Keratinocyte (primary cell): ENCODE measurements at regions not wholly inside any gene's neighbourhood (a gene's known extent, or its start where the extent isn't known, plus 50 kb on each side); places are given as distances from the start of the nearest gene placed in this dataset.
A peak's percentile ranks its signal among the peaks of the same experiment; 100 is the strongest.

Experiments
- DNase-seq: peaks from one replicate; pipeline ENCODE4 v3.0.0-alpha.2; 2011; ENCODE audit warnings: low read depth, missing footprints, low spot score
- FAIRE-seq: peaks from 2 replicates; lab custom pipeline; 2011; peaks lifted over from hg19 to GRCh38; lab: Jason Lieb, UNC
- H2AFZ ChIP-seq: 2 replicates; pipeline ENCODE4 v1.6.0; 2012; ENCODE audit warnings: low read length, control low read depth, inconsistent platforms; ENCODE audit not compliant: control insufficient read depth
- H3K27ac ChIP-seq: 2 replicates; pipeline ENCODE4 v1.5.1; 2011; ENCODE audit warnings: low read length; ENCODE audit not compliant: control insufficient read depth, insufficient read depth
- H3K27me3 ChIP-seq: 3 replicates; pipeline ENCODE4 v1.6.0; 2011; ENCODE audit warnings: low read length; ENCODE audit not compliant: control insufficient read depth, insufficient read depth; ENCODE audit errors: extremely low read depth
- H3K36me3 ChIP-seq, 2 experiments: 2 replicates in 1 of 2; 3 replicates in 1 of 2; pipeline ENCODE4 v1.5.1; 2011; ENCODE audit warnings: low read length in 2 of 2, mild to moderate bottlenecking in 1 of 2; ENCODE audit not compliant: control insufficient read depth in 2 of 2, insufficient read depth in 2 of 2; ENCODE audit errors: extremely low read depth in 1 of 2
- H3K4me1 ChIP-seq: 3 replicates; pipeline ENCODE4 v1.5.1; 2011; ENCODE audit warnings: low read length; ENCODE audit not compliant: control insufficient read depth, insufficient read depth; ENCODE audit errors: extremely low read depth
- H3K4me2 ChIP-seq: 3 replicates; pipeline ENCODE4 v1.6.0; 2011; ENCODE audit warnings: low read depth, low read length; ENCODE audit not compliant: control insufficient read depth, insufficient read depth; ENCODE audit errors: extremely low read depth
- H3K4me3 ChIP-seq, 3 experiments: fragments of 200-600 bp in 1 of 3; sonication (generic) in 1 of 3; 2 replicates in 2 of 3; 3 replicates in 1 of 3; pipeline ENCODE4 v1.5.1; 2011 to 2016; ENCODE audit warnings: low read length in 3 of 3, mild to moderate bottlenecking in 3 of 3, control low read depth in 2 of 3, inconsistent platforms in 1 of 3, low read depth in 1 of 3, mixed read lengths in 1 of 3, mixed run types in 1 of 3, moderate library complexity in 1 of 3; ENCODE audit not compliant: control insufficient read depth in 2 of 3, insufficient read depth in 2 of 3; ENCODE audit errors: extremely low read depth in 1 of 3
- H3K79me2 ChIP-seq: 2 replicates; pipeline ENCODE4 v1.6.0; 2012; ENCODE audit warnings: low read length; ENCODE audit not compliant: control insufficient read depth, insufficient read depth
- H3K9ac ChIP-seq: 3 replicates; pipeline ENCODE4 v1.6.0; 2011; ENCODE audit warnings: low read length; ENCODE audit not compliant: control insufficient read depth, insufficient read depth; ENCODE audit errors: extremely low read depth
- H3K9me1 ChIP-seq: 3 replicates; pipeline ENCODE4 v1.6.0; 2011; ENCODE audit warnings: low read length; ENCODE audit not compliant: control insufficient read depth, insufficient read depth; ENCODE audit errors: extremely low read depth
- H3K9me3 ChIP-seq: 2 replicates; pipeline ENCODE4 v1.5.1; 2012; ENCODE audit warnings: low read depth, low read length; ENCODE audit not compliant: control insufficient read depth
- H4K20me1 ChIP-seq: 3 replicates; pipeline ENCODE4 v1.6.0; 2011; ENCODE audit warnings: low read length; ENCODE audit not compliant: control insufficient read depth, insufficient read depth; ENCODE audit errors: extremely low read depth
- EZH2 ChIP-seq: IDR thresholded peaks from one replicate; pipeline ENCODE4 v1.6.1; 2012; ENCODE audit warnings: inconsistent platforms, mild to moderate bottlenecking, low read length, moderate library complexity
- dilution Hi-C: fragments of 300-500 bp; cut with MboI; formaldehyde crosslinking; loops from one replicate; pipeline ENCODE4 v1.7.0; 2020; ENCODE audit warnings: low sequenced_read_pairs; ENCODE audit not compliant: extremely low pct_ligation_motif_present
- TF ChIP-seq, protein P1 (sequence below), 3 experiments: IDR thresholded peaks in 1 of 3; conservative IDR thresholded peaks in 1 of 3; optimal IDR thresholded peaks in 1 of 3; 2 replicates in 2 of 3; 3 replicates in 1 of 3; pipeline versions ENCODE3 to v1.5.1; 2011; ENCODE audit warnings: low read length in 3 of 3, mild to moderate bottlenecking in 3 of 3, moderate library complexity in 2 of 3, control low read depth in 1 of 3, inconsistent platforms in 1 of 3; ENCODE audit not compliant: insufficient read depth in 2 of 3; ENCODE audit errors: extremely low read depth in 1 of 3

DNA sequence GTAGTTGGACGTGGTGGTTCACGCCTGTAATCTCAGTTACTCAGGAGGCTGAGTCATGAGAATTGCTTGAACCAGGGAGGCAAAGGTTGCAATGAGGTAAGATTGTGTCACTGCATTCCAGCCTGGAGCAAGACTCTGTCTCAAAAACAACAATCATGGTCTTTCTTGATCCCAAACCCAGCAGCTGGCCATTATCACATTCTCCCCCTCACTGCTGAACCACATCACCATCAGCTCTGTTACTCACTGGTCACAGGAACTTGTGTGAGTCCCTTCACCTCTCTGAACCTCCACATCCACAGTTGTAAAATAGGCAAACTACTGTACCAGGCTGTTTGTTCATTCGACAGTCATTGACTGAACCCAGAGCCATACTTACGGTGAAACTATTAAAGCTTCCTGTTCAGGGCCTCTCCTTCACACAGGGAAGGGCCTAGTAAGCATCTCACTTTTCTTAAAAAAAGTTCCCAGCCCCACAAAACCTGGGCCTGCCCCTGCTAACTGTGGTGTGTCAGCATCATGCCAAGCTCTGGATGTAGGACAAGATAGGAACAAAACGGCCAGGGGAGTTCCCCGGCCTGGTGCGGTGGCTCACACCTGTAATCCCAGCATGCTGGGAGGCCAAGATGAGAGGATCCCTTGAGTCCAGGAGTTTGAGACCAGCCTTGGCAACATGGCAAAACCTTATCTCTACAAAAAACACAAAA lies 104.7 kb downstream of the COPRS start:
- no peaks in the 10 kb centered on the region for H3K79me2 ChIP-seq
- H3K4me2 ChIP-seq = no peak overlapping the region
- no peak overlapping the region for H3K4me3 ChIP-seq
- H3K9me1 ChIP-seq = no peaks in the 10 kb centered on the region
- H3K9ac ChIP-seq = no peak overlapping the region
- FAIRE-seq = peak; percentile 43
- peaks cover 5% of the 10 kb centered on the region for H3K4me1 ChIP-seq
- DNase-seq = peak; percentile 7
- dilution Hi-C loops = no loop called here
- H3K9me3 ChIP-seq = no peaks in the 10 kb centered on the region
- H4K20me1 ChIP-seq = no peaks in the 10 kb centered on the region
- H2AFZ ChIP-seq = no peak overlapping the region
- H3K36me3 ChIP-seq = no peaks in the 10 kb centered on the region
- H3K27ac ChIP-seq = peak overlapping the region; percentile 48
- H3K27me3 ChIP-seq = no peaks in the 10 kb centered on the region
- TF ChIP-seq, protein P1, sequence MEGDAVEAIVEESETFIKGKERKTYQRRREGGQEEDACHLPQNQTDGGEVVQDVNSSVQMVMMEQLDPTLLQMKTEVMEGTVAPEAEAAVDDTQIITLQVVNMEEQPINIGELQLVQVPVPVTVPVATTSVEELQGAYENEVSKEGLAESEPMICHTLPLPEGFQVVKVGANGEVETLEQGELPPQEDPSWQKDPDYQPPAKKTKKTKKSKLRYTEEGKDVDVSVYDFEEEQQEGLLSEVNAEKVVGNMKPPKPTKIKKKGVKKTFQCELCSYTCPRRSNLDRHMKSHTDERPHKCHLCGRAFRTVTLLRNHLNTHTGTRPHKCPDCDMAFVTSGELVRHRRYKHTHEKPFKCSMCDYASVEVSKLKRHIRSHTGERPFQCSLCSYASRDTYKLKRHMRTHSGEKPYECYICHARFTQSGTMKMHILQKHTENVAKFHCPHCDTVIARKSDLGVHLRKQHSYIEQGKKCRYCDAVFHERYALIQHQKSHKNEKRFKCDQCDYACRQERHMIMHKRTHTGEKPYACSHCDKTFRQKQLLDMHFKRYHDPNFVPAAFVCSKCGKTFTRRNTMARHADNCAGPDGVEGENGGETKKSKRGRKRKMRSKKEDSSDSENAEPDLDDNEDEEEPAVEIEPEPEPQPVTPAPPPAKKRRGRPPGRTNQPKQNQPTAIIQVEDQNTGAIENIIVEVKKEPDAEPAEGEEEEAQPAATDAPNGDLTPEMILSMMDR (optimal IDR thresholded peaks at IDR 0.05 in 1 of 3, IDR thresholded peaks at IDR 0.05 in 1 of 3, conservative IDR thresholded peaks at IDR 0.05 in 1 of 3; ENCODE audit: extremely low read depth in 1 of 3, insufficient read depth in 2 of 3, low read length in 3 of 3) = no peak
- no peak for TF ChIP-seq EZH2

DNA sequence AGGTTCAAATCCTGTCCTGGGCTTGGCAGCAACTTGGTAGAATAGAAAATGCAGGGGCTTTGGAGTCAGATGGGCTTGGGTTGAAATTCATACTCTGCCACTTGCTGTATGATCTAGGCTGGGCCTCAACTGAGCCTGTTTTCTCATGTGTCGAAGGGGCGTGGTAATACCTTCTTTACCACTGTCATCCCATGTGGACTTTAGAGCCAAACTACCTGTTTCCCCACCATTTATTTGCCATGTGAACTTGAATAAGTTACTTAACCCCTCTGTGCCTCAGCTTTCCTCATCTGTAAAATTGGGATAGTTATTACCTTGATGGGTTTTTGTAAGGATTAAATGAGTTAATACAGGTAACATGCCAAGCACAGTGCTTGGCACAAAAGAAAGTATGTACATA lies 106.0 kb downstream of the COPRS start:
- FAIRE-seq (no peak), DNase-seq (no peak)
- Histone ChIP-seq H3K36me3 (no peaks in the 10 kb centered on the region), H3K27me3 (no peaks in the 10 kb centered on the region), H3K9me3 (no peaks in the 10 kb centered on the region), H2AFZ (no peak overlapping the region), H3K4me1 (peaks cover 5% of the 10 kb centered on the region), H3K9me1 (no peaks in the 10 kb centered on the region), H3K27ac (no peak overlapping the region), H4K20me1 (no peaks in the 10 kb centered on the region), H3K4me3 (no peak overlapping the region), H3K79me2 (no peaks in the 10 kb centered on the region), H3K4me2 (no peak overlapping the region), H3K9ac (no peak overlapping the region)
- dilution Hi-C loops = no loop called here
- TF ChIP-seq, protein P1 (optimal IDR thresholded peaks at IDR 0.05 in 1 of 3, IDR thresholded peaks at IDR 0.05 in 1 of 3, conservative IDR thresholded peaks at IDR 0.05 in 1 of 3; ENCODE audit: extremely low read depth in 1 of 3, insufficient read depth in 2 of 3, low read length in 3 of 3) = no peak
- TF ChIP-seq EZH2 = no peak
